ENCODE measurements at regions not wholly inside any gene's neighbourhood (a gene's known extent, or its start where the extent isn't known, plus 50 kb on each side); places are given as distances from the start of the nearest gene placed in this dataset.
"Not testable (repeated sequence)": the region's sequence is repeated elsewhere in the genome, so short reads cannot be mapped to it uniquely, and the experiment has no call there.

DNA sequence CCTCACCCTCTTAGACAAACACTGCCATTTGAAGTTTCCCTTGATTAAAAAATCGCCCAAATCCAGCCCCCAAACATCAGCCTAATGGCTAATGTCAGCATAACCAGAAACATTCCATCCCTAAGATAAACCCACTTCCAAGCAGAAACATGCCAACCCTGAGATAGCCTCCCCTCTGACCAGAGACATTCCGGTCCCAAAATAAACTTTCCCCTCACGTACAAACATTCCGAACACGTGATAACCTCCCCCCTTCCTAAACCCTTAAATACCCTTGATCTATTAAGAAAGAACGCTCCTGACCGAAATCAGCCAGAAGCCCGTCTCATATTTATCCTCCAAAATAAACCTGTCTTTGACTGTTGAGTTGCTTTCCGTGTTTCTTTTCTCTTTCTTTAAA, 237.2 kb downstream of the ASMT start:
- DNase-seq (ENCODE audit: low spot score) = no peak

DNA sequence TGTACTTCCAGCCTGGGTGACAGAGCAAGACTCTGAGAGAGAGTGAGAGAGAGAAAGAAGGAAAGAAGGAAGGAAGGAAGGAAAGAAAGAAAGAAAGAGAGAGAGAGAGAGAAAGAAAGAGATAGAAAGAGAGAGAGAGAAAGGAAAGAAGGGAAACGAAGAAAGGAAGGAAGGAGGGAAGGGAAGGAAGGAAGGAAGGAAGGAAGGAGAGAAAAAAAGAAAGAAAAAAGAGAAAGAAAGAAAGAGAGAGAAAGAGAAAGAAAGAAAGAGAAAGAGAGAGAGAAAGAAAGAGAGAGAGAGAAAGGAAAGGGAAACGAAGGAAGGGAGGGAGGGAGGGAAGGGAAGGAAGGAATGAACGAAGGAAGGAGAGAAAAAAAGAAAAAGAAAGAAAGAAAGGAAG, 238.6 kb downstream of the ASMT start:
- DNase-seq (ENCODE audit: low spot score) = no peak

DNA sequence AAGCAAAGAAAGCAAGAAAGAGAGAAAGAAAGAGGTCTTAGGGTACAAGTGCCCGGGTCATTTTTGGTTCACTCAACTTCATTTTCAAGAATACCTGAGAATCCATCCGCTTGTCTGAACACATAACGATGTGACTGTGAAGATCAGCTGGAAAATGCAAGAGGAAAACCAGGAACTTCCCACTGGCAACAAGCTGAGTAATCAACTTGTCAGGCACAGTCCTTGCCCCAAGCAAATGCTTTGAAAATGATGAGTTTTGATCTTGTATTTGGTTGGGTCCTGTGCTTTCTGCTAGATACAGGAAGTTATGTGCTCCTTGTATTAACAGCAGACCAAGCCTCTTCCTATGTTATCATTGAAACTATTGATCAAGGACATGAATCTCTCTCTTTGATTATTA, 239.1 kb downstream of the ASMT start:
- DNase-seq (ENCODE audit: low spot score) = no peak

DNA sequence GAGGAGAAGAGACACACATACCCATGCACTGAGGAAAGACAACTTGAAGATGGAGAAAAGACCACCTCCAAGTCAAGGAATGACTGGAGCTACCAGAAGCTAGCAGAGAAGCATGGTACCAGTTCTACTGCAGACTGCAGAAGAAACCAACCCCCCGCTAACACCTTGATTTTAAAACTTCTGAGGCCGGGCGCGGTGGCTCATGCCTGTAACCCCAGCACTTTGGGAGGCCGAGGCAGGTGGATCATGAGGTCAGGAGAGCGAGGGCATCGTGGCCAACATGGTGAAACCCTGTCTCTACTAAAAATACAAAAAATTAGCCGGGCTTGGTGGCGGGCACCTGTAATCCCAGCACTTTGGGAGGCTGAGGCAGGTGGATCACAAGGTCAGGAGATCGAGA, 240.0 kb downstream of the ASMT start:
- not testable (repeated sequence) for DNase-seq (ENCODE audit: low spot score)

DNA sequence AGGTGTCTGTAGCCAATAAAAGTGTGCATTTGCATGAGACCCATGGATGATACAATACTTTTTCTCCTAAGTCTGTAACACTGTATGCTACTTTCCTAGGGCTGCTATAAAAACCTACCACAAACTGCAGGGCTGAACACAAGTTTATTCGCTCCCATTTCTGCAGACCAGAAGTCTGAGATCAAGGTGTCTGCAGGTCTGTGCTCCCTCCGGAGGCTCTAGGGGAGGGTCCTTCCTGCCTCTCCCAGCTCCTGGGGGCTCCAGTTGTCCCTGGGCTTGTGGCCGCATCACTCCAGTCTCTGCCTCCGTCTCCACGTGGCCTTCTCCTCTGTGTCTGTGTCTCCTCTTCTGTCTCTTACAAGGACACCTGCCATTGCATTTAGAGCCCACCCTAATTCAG, 244.4 kb downstream of the ASMT start:
- not testable (repeated sequence) for DNase-seq (ENCODE audit: low spot score)

DNA sequence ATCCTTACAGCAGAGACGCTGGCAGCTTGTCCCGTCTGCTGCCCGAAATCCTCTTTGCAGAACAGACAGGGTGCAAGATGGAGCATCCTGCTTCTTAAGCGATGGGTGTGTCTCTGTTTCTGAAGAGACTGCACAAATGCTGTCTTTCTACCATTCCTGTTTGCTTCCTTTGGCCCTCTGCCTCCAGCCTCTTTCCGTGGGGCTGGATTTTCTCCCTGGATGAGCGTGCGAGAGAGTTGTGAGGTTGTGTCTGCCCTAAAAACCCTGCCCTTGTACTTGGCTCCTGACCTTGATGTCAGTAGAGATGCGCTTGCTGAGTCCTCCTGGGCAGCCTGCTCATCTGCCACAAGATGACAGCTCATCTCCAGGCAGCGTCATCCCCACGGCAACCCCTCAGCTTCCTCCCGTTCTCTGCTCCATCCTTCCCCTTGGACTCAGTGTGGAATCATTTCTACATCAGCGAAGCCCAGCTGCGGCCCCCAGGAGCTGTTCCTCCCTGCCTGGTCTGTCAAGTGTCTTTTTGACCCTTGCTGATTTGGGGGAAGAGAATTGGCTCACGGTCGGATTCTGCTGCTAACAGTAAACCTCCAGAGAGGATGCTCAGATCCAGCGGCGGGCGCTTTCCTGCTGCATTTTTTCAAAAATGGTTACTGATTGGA, 246.2 kb downstream of the ASMT start:
- DNase-seq (ENCODE audit: low spot score) = no peak

DNA sequence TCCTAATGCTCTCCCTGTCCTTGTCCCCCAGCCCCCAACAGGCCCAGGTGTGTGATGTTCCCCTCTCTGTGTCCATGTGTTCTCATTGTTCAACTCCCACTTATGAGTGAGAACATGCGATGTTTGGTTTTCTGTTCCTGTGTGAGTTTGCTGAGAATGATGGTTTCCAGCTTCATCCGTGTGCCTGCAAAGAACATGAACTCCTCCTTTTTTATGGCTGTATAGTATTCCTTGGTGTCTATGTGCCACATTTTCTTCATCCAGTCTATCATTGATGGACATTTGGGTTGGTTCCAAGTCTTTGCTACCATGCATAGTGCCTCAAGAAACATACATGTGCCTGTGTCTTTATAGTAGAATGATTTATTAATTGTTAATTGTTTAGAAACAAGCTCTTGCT, 249.1 kb downstream of the ASMT start:
- DNase-seq (ENCODE audit: low spot score) = not testable (repeated sequence)

DNA sequence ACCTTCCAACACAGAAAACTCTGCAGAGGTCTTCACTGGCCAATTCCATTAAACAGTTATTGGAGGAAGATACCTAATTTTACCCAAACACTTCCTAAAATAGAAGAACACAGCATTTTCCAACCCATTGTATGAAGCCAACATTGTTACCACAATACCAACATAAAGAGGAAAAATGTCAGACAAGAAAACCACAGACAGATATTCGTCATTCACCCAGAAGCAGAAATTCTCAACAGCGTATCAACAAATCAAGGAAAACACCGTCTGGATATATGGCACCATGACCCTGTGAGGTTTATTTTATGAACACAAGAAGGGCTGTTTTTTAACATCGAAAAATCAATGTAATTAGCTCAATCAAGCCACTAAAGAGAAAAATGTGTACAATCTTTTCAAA, 255.6 kb downstream of the ASMT start:
- DNase-seq (ENCODE audit: low spot score) = peak; percentile 82

DNA sequence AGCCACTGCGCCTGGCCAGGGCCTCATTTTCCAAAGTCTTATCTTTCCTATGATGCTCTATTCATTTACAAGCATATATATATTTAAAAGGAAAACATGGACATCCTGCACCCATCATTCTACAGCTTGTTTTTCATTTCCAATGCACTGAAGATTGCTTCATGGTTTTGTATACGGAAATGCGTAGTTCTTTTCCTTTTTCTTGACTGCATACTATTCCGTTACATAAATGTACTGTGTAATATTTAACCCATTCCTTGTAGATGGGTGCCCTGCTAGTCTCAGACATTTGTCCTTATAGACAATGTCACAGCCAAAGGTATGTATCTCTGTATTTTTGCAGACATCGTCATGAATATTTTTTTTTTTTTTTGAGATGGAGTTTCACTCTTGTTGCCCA, 257.0 kb downstream of the ASMT start:
- DNase-seq (ENCODE audit: low spot score) = no peak

DNA sequence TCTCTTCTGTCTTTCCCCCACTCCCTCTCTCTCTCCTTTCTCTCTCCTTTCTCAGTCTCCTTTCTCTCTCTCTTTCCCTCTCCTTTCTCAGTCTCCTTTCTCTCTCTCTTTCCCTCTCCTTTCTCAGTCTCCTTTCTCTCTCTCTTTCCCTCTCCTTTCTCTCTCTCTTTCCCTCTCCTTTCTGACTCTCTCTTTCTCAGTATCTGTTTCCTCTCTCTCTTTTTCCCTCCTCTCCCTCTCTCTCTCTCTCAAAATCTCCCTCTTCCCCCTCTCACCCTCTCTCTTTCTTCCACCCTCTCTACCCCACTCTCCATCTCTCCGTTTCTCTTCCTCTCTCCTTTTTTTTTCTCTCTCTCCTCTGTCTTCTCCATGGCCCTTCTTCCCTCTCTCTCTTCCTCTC, 258.8 kb downstream of the ASMT start:
- DNase-seq (ENCODE audit: low spot score) = no peak

DNA sequence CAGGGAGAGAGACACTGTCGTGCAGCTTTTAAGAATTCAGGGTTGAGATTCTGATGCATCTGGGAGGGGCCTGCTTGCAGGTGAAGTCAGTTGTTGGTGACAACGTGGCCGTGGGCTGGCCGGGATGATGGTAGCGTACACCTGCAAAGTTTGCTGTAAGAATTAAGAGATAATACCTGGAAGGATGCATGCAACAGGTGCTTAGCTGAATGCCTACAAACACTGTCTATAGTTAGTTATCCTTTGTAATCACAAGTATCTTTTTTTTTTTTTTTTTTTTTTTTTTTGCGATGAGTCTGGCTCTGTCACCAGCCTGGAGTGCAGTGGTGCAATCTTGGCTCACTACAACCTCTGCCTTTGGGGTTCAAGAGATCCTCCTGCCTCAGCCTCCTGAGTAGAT, 259.6 kb downstream of the ASMT start:
- no peak for DNase-seq (ENCODE audit: low spot score)

DNA sequence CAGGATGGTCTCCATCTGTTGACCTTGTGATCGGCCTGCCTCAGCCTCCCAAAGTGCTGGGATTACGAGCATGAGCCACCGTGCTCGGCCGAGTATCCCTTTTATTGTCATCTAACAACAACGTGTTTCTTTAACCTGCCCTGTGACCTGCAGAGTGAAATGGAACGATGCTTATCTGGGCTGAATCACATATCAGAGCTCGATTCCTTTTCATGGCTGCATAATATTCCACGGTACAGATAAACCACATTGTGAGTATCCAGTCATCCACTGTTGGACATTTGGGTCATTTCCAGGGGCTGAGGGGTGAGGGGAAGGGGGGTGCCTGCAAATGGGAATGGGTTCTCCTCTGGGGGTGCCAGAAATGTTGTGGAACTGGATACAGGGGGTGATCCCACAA, 260.0 kb downstream of the ASMT start:
- DNase-seq (ENCODE audit: low spot score) = no peak

DNA sequence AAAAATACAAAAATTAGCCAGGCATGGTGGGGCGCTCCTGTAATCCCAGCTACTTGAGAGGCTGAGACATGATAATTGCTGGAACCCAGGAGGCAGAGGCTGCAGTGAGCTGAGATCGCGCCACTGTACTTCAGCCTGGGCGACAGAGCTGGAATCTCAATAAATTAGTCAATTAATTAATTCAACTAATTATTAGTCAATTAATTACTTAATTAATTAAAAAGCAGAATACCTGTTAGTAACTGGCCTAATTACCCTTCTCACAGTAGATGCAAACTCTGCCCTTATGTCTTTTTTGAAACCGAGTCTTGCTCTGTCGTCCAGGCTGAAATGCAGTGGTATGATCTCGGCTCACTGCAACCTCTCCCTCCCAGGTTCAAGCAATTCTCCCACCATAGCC, 261.2 kb downstream of the ASMT start:
- no peak for DNase-seq (ENCODE audit: low spot score)

DNA sequence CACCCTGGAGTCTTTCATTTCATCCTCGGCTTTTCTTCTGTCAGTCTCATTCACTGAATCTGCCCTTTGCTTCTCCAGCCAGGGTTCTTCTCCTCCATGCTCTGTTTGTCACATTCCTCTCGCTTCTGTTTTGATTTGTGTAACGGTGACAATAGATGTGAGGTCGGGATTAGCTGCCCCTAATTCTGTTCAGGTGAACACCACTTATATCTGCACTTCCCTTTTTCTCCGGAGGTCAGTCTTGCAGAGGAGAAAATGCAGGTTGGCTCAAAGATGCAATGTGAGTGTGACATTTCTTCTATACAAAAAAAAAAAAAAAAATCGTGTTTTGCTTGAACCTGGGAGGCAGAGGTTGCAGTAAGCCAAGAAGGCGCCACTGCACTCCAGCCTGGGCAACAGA, 262.9 kb downstream of the ASMT start:
- DNase-seq (ENCODE audit: low spot score) = no peak

DNA sequence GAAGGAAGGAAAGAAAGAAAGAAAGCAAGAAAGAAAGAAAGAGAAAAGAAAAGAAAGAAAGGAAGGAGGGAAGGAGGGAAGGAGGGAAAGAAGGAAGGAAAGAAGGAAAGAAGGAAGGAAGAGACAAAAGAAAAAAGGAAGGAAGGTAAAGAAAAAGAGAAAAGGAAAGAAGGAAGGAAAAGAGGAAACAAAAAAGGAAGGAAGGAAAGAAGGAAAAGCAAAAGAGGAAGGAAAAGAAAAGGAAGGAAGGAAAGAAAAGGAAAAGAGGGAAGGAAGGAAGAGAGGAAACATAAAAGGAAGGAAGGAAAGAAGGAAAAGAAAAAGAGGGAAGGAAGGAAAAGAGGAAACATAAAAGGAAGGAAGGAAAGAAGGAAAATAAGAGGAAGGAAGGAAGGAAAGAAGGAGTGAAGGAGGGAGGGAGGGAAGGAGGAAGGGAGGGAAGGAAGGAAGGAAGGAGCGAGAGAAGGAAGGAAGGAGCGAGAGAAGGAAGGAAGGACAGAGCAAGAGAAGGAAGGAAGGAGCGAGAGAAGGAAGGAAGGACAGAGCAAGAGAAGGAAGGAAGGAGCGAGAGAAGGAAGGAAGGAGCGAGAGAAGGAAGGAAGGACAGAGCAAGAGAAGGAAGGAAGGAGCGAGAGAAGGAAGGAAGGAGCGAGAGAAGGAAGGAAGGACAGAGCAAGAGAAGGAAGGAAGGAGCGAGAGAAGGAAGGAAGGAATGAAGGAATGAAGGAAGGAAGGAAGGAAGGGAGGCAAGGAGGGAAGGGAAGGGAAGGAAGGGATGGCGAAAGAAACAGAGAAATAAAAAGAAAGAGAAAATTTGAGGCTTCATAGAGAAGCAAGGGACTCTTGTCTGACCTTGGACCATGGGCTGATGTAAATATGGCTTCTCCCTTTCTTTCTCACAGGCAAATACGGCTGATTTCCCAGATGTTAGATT, 266.3 kb downstream of the ASMT start:
- not testable (repeated sequence) for DNase-seq (ENCODE audit: low spot score)

DNA sequence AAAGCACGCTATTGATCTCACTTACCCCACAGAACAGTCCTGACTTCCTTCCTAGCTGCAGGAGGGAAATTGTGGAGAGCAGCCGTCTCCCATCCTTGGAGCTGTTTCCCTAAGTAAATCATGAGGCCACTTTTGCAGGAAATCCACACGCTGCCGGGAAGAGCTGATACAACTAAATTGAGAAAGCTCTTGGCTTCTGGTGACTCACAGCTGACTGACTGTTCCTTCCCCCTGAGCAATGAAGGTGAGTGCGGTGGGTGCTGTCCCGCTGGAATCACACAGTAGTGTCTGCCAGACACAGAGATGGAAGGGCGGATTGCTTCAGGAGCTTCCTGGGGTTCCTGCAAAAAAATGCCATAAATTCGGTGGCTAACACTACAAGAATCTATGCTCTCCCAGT, 268.9 kb downstream of the ASMT start:
- DNase-seq (ENCODE audit: low spot score) = peak; percentile 95

DNA sequence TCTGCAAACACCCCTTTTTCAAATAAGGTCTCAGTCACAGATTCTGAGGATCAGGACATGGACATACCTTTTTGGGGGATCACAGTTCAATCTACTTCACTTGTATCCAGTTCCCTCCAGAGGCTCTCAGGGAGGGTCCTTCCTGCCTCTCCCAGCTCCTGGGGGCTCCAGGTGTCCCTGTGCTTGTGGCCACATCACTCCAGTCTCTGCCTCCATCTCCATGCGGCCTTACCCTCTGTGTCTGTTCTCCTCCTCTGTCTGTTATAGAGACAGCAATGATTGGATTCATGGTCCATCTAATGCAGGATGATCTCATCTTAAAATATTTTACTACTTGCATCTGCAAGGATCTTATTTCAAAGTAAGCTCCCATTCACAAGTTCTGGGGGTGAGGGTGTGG, 269.6 kb downstream of the ASMT start:
- no peak for DNase-seq (ENCODE audit: low spot score)

DNA sequence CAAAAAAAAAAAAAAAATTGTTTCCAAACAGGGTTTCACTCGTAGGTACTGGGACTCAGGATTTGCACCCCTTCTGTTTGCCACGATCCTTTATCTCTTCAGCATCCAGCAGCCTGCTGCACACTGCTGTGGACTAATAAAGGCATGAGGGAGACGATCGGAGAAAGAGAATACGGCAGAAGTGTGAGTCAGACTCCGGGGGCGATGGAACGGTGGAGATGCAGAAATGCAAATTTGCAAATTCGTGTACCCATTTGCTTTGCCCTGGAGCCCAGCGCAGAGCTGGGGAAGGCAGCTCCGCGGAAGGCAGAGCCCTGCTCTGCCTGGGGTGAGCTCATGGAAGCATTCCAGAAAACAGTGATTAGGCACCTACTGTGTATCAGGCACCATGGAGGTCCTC, 270.3 kb downstream of the ASMT start:
- DNase-seq (ENCODE audit: low spot score) = no peak

DNA sequence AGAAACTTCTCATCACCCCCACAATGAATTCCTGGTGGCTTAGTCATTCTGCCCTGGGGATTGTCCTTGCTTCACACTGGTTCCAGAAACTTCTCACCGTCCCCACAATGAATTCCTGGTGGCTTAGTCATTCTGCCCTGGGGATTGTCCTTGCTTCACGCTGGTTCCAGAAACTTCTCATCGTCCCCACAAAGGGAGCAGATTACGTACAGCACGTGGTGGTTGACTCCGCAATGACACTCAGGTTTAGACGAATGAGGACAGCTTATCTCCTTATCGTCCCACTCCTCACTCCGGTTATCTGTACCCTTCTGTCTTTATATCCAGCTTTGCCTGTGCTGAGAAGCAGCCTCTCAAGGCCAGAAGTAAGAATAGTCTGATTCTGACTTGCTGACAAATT, 273.4 kb downstream of the ASMT start:
- DNase-seq (ENCODE audit: low spot score) = not testable (repeated sequence)

DNA sequence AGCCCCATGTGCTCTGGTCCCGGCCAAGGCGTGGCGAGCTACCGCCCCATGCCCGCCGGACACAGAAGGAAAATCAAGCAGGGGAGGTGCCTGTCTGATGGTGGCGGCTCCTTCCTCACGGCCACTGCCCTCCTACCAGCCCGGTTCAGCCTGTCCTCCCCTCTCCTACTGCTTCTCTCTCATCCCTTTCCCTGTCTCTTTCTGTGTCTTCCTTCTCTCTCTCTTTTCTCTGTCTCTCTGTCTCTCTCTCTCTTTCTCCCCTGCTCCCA, 279.1 kb downstream of the ASMT start:
- DNase-seq (ENCODE audit: low spot score) = no peak

DNA sequence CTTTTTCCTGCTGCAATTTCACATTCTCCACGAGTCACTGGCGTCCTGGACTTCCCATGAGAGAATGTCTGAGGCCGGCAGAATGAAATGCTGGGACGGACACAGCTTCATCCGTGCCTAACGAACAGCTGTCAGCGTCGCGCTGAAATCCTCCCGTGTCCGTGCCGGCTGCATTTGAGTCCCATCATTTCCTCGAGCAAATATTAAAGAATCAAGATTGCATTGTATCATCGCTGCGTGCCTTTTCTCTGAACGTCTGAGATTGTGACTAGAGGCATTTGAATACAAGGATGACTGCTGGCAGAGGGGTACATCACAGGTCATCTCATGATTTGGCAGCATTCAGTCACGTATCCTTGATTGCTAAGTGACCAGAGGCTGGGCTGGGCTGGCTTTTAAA, 279.9 kb downstream of the ASMT start:
- no peak for DNase-seq (ENCODE audit: low spot score)

DNA sequence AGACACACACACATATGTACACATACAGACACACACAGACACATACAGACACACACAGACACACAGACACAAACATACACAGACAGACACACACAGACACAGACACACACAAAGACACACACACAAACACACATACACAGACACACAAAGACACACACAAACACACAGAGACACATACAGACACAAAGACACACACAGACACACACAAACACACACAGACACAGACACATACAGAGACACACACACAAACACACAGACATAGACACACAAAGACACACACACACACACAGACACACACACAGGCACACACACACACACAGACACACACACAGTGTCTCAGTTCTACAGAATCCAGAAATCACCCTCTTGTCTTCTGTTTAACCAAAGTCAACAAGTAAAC, 280.7 kb downstream of the ASMT start:
- no peak for DNase-seq (ENCODE audit: low spot score)

DNA sequence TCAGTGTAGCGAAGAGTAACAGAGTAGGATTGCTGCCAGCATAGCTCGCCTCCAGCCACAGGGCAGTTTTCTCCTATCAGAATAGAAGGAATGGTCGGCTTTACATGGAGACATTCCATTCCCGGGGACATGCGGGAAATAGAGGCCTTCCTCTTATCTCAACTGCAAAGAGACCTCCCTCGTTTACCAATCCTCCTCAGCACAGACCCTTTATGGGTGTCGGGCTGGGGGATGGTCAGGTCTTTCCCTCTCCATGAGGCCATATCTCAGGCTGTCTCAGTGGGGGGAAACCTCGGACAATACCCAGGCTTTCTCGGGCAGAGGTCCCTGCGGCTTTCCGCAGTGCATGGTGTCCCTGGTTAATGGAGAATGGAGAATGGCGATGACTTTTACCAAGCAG, 285.0 kb downstream of the ASMT start:
- DNase-seq (ENCODE audit: low spot score) = no peak

DNA sequence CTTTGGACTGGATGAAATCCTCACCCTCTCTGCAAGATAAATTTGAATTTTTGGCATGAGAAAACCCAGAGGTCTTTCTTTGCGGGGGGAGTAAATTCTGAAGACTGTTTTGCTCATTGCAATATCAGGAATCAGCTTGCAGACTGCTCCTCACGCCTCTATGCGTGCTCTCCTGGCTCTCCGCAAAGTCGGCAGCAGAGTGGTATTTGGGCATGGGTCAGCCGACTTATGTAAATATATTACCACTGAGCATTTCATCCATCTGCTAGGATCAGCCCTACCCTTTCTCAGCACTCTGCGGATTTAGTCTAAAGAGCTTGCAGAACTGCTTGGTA, 288.0 kb downstream of the ASMT start:
- DNase-seq (ENCODE audit: low spot score) = no peak

All from A172 (cell line).